ENCODE measurements at regions not wholly inside any gene's neighbourhood (a gene's known extent, or its start where the extent isn't known, plus 50 kb on each side); places are given as distances from the start of the nearest gene placed in this dataset.

DNA sequence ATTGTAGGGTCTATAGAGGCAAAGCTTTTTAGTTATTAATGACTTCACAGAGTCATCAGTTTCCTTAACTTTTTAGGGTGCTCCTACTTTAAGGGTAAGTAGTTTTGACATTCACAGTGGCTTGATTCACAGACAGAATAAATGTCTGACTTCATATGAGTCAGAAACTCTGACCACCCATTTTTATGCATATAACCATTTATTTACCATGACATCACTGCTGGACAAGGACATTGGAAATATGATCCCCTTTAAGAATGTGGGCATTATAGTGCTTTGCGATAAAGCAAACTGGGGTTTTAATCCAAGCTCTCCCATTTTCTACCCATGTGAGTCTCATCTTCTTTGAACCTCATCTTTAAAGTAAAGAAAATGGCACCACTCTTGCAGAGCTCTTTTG, 162.0 kb upstream of the MC4R start:
- Histone ChIP-seq H3K9ac (ENCODE audit: low read length) (no peak overlapping the region), H4K20me1 (ENCODE audit: insufficient read depth, low read length) (no peaks in the 10 kb centered on the region), H3K4me3 (ENCODE audit: low read length) (no peak overlapping the region), H3F3A (ENCODE audit: insufficient read depth, low read length) (no peaks in the 10 kb centered on the region), H3K36me3 (replicated peaks; ENCODE audit: insufficient read depth, low read length) (no peaks in the 10 kb centered on the region), H3K9me3 (replicated peaks; ENCODE audit: insufficient read depth, low read length) (no peaks in the 10 kb centered on the region), H3K9me2 (replicated peaks; ENCODE audit: insufficient read depth, low read length) (no peaks in the 10 kb centered on the region), H3K4me2 (ENCODE audit: low read depth, low read length) (no peak overlapping the region), H3K4me1 (ENCODE audit: low read length) (no peaks in the 10 kb centered on the region), H2AFZ (ENCODE audit: low read length) (no peak overlapping the region), H3K79me2 (ENCODE audit: low read length) (no peaks in the 10 kb centered on the region), H3K27ac (ENCODE audit: low read length) (no peak overlapping the region), H3K27me3 (replicated peaks; ENCODE audit: insufficient read depth, low read length) (no peaks in the 10 kb centered on the region)
- DNase-seq: no peak
- TF ChIP-seq EZH2 (optimal IDR thresholded peaks at IDR 0.05; ENCODE audit: low read depth, low read length) (no peak), EZH2phosphoT487 (IDR thresholded peaks at IDR 0.05; ENCODE audit: low read length) (no peak)
- TF ChIP-seq, protein P1, sequence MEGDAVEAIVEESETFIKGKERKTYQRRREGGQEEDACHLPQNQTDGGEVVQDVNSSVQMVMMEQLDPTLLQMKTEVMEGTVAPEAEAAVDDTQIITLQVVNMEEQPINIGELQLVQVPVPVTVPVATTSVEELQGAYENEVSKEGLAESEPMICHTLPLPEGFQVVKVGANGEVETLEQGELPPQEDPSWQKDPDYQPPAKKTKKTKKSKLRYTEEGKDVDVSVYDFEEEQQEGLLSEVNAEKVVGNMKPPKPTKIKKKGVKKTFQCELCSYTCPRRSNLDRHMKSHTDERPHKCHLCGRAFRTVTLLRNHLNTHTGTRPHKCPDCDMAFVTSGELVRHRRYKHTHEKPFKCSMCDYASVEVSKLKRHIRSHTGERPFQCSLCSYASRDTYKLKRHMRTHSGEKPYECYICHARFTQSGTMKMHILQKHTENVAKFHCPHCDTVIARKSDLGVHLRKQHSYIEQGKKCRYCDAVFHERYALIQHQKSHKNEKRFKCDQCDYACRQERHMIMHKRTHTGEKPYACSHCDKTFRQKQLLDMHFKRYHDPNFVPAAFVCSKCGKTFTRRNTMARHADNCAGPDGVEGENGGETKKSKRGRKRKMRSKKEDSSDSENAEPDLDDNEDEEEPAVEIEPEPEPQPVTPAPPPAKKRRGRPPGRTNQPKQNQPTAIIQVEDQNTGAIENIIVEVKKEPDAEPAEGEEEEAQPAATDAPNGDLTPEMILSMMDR (IDR thresholded peaks at IDR 0.05; ENCODE audit: low read length): no peak

DNA sequence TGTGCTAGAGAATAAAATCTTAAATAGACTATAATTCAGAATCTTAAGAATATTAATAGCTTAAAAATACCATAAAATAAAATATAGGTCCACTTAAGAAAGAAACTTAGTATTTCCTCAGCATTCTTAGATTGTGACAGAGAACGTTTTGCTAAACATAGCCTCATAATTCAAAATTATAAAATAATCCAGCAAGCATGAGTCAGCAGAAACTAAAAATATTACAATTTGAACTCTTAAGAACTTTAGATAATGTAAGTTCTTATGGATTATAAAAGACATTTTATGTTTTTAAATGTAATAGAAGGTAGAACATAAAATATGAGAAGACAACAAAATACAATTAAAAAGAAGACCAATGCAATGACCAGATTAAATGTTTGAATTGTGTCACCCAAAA, 164.5 kb upstream of the MC4R start:
- TF ChIP-seq, protein P1 (IDR thresholded peaks at IDR 0.05; ENCODE audit: low read length): no peak
- no peak for TF ChIP-seq EZH2phosphoT487 (IDR thresholded peaks at IDR 0.05; ENCODE audit: low read length)
- TF ChIP-seq EZH2 (optimal IDR thresholded peaks at IDR 0.05; ENCODE audit: low read depth, low read length): no peak
- Histone ChIP-seq H3K27ac (ENCODE audit: low read length) (no peak overlapping the region), H3K79me2 (ENCODE audit: low read length) (no peaks in the 10 kb centered on the region), H3F3A (ENCODE audit: insufficient read depth, low read length) (no peaks in the 10 kb centered on the region), H3K4me1 (ENCODE audit: low read length) (no peaks in the 10 kb centered on the region), H2AFZ (ENCODE audit: low read length) (no peak overlapping the region), H3K4me3 (ENCODE audit: low read length) (no peak overlapping the region), H3K9ac (ENCODE audit: low read length) (no peak overlapping the region), H3K9me2 (replicated peaks; ENCODE audit: insufficient read depth, low read length) (no peaks in the 10 kb centered on the region), H3K36me3 (replicated peaks; ENCODE audit: insufficient read depth, low read length) (no peaks in the 10 kb centered on the region), H3K4me2 (ENCODE audit: low read depth, low read length) (no peak overlapping the region), H4K20me1 (ENCODE audit: insufficient read depth, low read length) (no peaks in the 10 kb centered on the region), H3K9me3 (replicated peaks; ENCODE audit: insufficient read depth, low read length) (no peaks in the 10 kb centered on the region), H3K27me3 (replicated peaks; ENCODE audit: insufficient read depth, low read length) (no peaks in the 10 kb centered on the region)
- no peak for DNase-seq

GRCh38 chr18:60538891-60539290, 166.3 kb upstream of the MC4R start:
- Histone ChIP-seq H3K4me2 (ENCODE audit: low read depth, low read length) (no peak overlapping the region), H3K4me1 (ENCODE audit: low read length) (no peaks in the 10 kb centered on the region), H3K9me2 (replicated peaks; ENCODE audit: insufficient read depth, low read length) (no peaks in the 10 kb centered on the region), H2AFZ (ENCODE audit: low read length) (no peak overlapping the region), H3K36me3 (replicated peaks; ENCODE audit: insufficient read depth, low read length) (no peaks in the 10 kb centered on the region), H3K79me2 (ENCODE audit: low read length) (no peaks in the 10 kb centered on the region), H4K20me1 (ENCODE audit: insufficient read depth, low read length) (no peaks in the 10 kb centered on the region), H3K4me3 (ENCODE audit: low read length) (no peak overlapping the region), H3K9ac (ENCODE audit: low read length) (no peak overlapping the region), H3K9me3 (replicated peaks; ENCODE audit: insufficient read depth, low read length) (no peaks in the 10 kb centered on the region), H3K27me3 (replicated peaks; ENCODE audit: insufficient read depth, low read length) (no peaks in the 10 kb centered on the region), H3K27ac (ENCODE audit: low read length) (no peak overlapping the region), H3F3A (ENCODE audit: insufficient read depth, low read length) (no peaks in the 10 kb centered on the region)
- DNase-seq: no peak
- TF ChIP-seq, protein P1 (IDR thresholded peaks at IDR 0.05; ENCODE audit: low read length): no peak
